ENCODE measurements at regions not wholly inside any gene's neighbourhood (a gene's known extent, or its start where the extent isn't known, plus 50 kb on each side); places are given as distances from the start of the nearest gene placed in this dataset.

GRCh38 chr3:107453504-107453903, 69.3 kb upstream of the BBX start:
- TF ChIP-seq CTCF (conservative IDR thresholded peaks at IDR 0.05; ENCODE audit: low read length) = no peak
- TF ChIP-seq EZH2phosphoT487 (IDR thresholded peaks at IDR 0.05; ENCODE audit: borderline replicate concordance, low read depth, low read length) = no peak

All from OCI-LY7 (cell line).